HG02885 (cell line): ENCODE measurements at regions not wholly inside any gene's neighbourhood (a gene's known extent, or its start where the extent isn't known, plus 50 kb on each side); places are given as distances from the start of the nearest gene placed in this dataset.
"Not testable (repeated sequence)": the region's sequence is repeated elsewhere in the genome, so short reads cannot be mapped to it uniquely, and the experiment has no call there.

Experiments used
- ATAC-seq: cut with Tn5 transposase; IDR thresholded peaks from one replicate; pipeline ENCODE4 v1.9.1; 2021; ENCODE audit warnings: mild to moderate bottlenecking; ENCODE audit not compliant: unreplicated experiment, poor library complexity

- not testable (repeated sequence) for ATAC-seq
These were observed 2147.6 kb downstream of the LRRC4C start for GRCh38 chr11:39311888-39312287.

DNA sequence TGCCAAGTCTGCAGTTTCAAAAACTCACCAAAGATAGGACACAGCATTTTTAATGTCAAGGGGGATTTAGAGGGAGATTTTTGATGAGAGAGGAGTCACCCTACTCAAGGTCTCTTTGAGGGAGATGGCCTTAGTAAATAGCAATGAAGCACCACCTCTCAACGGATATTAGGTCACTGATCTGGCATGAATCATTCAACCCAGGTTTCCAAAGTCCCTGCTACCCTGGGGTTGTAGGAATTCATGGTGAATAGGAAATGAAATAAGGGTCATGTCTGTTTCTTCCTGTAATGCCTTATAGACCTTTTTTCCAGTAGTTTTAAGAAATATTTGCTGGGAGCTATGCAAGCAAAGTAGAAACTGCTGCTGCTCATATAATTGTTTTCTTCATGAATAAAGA, 2154.9 kb downstream of the LRRC4C start:
- no peak for ATAC-seq

DNA sequence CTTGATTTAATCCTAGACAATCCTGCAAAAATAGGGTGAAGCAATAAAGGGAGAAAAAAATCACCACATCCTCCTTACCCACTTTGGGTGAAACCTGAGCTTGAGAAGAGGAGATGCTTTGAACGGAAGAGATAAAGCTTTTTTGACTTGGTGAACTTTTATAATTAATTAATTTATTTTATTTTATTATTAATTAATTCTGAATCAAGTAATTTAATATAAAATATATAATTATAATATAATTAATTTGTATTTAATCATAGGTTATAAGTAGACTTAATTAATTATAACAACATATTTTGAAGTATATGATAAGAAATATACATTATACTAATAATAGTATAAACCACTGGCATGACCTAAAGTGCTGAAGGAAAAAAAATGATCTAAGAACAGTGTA, 2164.8 kb downstream of the LRRC4C start:
- ATAC-seq = no peak

GRCh38 chr11:39288011-39288410, 2171.4 kb downstream of the LRRC4C start:
- ATAC-seq = no peak

DNA sequence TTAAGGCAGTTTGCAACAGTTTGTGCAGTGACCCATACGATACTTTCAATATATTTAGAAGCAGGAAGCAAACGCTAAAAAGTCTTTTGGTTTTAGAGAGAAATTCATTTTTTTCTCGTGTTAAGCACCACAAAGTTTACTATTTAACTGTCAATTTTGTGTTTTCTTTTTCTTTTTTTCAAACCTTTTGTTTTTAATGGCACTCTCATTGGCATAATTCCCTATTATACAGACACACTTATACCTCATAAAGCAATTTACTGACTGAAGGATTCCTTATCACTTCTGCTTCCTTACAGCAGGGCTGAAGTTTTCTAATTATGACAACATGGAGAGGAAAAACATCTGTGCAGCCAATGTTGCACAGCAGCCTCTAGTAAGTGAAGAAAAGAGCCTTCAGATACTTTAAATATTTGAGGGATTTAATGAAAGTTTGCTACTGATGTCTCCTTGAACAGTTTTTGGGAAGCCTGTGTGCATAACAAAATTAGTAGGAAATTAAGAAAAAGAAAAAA, 2191.2 kb downstream of the LRRC4C start:
- ATAC-seq = no peak

DNA sequence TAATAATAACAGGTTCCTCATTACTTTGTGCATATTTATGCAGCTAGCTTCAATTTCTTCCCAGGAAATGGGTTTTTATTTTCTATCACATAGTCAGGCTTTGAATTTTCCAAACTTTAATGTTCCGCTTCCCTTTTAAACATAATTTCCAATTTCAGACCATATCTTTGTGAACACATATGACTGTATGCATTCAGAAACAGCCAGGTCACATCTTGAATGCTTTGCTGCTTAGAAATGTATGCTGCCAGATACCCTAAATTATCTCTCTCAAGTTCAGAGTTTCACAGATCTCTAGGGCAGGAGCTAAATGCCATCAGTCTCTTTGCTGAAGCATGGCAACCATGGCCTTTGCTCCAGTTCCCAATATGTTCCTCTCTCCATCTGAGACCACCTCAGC, 2203.8 kb downstream of the LRRC4C start:
- no peak for ATAC-seq

DNA sequence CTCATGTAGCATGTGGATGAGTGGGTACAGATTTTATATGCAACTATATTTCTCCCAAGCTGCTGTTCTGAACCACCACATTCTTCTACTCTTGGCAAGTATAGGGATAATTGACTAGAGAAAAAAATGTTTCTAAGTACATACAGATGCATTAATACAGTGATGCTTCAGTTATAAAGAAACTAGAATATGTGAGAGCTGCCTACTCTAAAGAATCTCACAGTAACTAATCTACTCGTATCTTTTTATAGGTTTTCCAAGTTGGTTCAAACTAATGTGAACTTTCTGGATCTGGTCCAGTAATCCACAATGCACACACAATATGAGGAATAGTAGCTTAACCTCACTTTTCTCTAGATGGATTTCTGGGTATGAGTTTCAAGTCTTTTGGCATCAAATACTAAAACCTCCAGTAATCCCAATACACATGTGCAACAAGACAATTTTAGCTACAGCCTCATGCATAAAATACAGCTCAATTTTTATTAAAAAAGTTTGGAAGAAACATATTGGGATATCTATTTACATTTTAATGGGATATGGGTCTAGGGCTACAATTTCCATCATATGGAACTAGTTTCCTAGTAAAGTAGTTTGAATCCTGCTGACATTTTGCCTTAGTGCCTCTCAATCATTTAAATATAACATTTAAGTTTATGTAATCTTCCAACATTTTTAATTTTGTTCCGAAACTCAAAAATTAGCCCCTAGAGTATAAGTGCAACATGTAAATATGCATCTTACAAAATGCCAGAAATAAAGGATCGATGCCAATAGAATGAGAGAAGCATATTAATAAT, 2209.7 kb downstream of the LRRC4C start:
- no peak for ATAC-seq

GRCh38 chr11:39247570-39248137, 2211.8 kb downstream of the LRRC4C start:
- ATAC-seq = no peak

GRCh38 chr11:39239553-39239952, 2219.9 kb downstream of the LRRC4C start:
- ATAC-seq = no peak

GRCh38 chr11:39236916-39237315, 2222.5 kb downstream of the LRRC4C start:
- ATAC-seq = no peak

- ATAC-seq = no peak
These were observed 2237.8 kb downstream of the LRRC4C start for GRCh38 chr11:39221550-39222138.

DNA sequence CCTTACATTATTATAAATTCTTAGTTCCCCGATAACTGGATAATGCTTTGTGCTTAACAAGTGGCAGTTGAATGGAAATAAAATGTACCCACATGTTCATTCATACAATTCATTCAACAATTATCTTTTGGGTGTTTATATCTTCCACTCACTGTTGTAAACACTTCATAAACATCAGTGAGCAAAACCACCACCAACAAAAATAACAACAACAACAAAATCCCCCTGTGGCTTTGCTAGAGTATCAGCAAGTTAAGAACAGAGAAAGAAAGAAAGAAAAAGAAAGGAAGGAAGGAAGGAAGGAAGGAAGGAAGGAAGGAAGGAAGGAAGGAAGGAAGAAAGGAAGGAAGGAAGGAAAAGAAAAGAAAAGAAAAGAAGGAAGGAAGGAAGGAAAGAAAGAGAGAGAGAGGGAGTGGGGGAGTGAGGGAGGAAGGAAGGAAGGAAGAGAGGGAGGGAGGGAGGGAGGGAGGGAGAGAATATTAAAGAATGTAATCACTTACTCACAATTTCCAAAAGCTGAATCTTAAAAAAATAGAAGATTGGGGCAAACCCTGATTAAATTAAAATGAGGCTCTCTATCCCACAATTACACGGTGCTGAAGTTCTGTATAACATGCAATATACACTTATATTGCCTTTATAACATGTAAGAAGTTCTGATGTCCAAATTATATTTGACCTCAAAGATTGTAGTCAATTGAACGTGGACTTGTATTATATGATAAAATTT, 2238.8 kb downstream of the LRRC4C start:
- no peak for ATAC-seq

DNA sequence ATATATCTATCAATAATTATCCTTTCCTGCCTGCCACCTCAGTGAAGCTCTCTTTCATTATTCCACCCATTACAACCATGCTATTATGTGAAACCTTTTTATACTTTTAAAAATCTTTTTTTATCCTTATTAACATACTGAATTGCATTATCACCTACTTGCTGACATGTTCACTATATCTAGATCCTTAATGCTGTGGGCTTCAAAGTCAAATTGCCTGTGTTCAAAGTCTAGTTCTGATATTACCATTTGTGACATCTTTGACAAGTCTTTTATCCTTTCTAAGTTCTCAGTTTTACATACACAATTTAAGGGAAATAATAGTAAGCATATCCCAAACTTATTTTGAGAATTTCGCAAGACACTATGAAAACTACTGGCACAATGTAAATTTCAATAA, 2239.4 kb downstream of the LRRC4C start:
- no peak for ATAC-seq

GRCh38 chr11:39209981-39210380, 2249.5 kb downstream of the LRRC4C start:
- ATAC-seq = no peak

DNA sequence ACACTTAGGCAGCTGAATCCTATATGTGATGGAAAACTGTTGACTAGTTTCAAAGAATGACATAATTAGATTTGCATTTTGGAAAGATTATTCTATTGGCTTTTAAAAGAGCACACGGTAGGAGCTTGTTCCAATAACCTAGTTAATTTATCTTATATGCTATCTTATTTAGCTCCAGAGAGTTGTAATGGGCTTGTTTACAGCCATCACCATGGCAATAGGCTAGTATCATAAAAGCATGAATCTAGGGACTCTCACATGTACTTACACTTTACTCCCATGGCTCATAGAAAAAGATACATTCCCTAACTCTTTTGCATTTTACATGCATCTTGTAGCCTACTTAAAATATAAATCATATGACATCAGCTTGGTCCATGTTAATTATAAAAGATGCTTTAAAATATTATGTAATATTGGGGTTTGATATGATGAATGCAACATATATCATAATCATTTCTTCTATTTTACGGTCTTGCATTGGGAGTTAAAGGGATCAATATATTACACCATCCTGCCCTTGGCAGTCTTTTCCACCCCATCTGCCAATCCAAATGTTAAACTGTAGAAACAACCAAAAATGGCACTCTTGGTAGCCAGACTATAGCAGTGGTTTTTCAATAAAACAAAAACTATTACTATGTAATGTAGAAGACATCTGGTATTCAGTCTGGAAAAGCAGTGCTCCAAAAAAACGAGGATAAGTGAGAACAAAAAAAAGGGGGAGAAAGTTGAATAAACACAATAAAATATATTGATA, 2254.0 kb downstream of the LRRC4C start:
- no peak for ATAC-seq

DNA sequence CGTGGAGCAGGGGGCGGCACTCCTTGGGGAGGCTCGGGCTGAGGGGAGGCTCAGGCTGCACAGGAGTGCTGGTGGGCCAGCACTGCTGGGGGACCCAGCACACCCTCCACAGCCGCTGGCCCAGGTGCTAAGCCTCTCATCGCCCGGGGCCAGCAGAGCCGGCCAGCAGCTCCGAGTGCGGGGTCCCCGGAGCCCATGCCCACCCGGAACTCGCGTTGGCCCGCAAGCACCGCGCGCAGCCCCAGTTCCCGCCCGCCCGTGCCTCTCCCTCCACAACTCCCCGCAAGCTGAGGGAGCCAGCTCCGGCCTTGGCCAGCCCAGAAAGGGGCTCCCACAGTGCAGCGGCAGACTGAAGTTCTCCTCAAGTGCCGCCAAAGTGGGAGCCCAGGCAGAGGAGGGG, 2266.8 kb downstream of the LRRC4C start:
- ATAC-seq = no peak

- no peak for ATAC-seq
These were observed 2268.7 kb downstream of the LRRC4C start for GRCh38 chr11:39190751-39191150.

- no peak for ATAC-seq
These were observed 2281.8 kb downstream of the LRRC4C start for GRCh38 chr11:39177678-39178077.

DNA sequence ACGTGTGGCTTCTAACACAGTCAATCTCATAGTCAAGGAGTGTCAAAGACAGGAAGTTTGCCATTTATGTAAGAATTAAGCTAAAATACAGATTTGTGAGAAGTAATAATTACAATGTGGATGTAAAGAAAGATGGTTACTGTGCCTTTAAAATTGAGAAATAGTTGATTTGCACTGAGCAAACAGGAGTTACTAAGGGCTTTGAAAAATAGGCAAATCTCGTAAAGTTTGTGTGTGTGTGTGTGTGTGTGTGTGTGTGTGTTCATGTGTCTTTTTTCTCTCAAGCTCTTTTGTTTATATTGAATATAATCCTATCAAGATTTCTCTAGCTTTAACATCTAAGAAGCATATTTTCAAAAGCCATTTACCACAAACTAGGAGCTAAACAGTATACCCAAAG, 2284.5 kb downstream of the LRRC4C start:
- no peak for ATAC-seq

GRCh38 chr11:39174196-39174595, 2285.3 kb downstream of the LRRC4C start:
- ATAC-seq = no peak
